Neuron (in vitro differentiated cells): ENCODE measurements at regions not wholly inside any gene's neighbourhood (a gene's known extent, or its start where the extent isn't known, plus 50 kb on each side); places are given as distances from the start of the nearest gene placed in this dataset.

ENCODE experiments used
- H2AFZ ChIP-seq: one replicate; pipeline ENCODE4 v1.6.1; 2013; ENCODE audit warnings: low read depth, mild to moderate bottlenecking, inconsistent platforms, low read length, moderate library complexity
- H3K27me3 ChIP-seq: one replicate; pipeline ENCODE4 v1.6.1; 2013; ENCODE audit warnings: low read length; ENCODE audit not compliant: insufficient read depth
- H3K36me3 ChIP-seq: one replicate; pipeline ENCODE4 v1.6.1; 2013; ENCODE audit warnings: low read length; ENCODE audit not compliant: insufficient read depth
- H3K4me1 ChIP-seq: one replicate; pipeline ENCODE4 v1.6.1; 2013; ENCODE audit warnings: low read length; ENCODE audit not compliant: insufficient read depth
- H3K4me3 ChIP-seq: 2 replicates; pipeline ENCODE4 v1.5.1; 2013; ENCODE audit warnings: mild to moderate bottlenecking, low read length, moderate library complexity
- H3K9me3 ChIP-seq: one replicate; pipeline ENCODE4 v1.6.1; 2013; ENCODE audit warnings: low read length

DNA sequence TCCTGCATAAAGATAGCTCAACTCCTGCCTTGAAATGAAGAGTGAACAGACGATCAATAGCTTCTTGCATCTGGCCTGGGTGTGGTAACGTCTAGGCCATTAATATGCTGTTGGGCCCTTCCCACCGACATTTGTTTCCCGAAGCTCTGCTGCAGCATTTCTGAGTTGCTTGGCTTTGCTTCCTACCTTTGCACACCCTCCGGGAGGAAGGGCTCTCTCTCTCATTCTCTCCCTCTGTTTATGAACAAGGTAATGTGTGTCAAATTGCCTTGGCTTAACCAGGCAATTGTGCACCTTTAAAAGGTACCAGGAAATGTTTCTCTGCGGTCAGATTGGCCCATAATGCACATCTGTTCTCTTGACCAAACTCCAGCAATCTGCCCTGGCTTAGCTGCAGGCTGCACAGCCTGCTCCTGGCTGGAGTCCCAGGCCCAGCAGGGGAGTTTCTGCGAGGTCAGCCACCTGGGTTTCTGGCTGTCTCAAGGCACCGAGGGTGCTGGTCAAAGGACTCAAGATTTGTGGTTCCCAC, 223.7 kb downstream of the SNX10 start:
- Histone ChIP-seq H3K27me3 (peaks cover 4% of the 10 kb centered on the region), H2AFZ (no peak overlapping the region), H3K9me3 (peaks cover 4% of the 10 kb centered on the region), H3K4me3 (no peak overlapping the region), H3K4me1 (no peaks in the 10 kb centered on the region), H3K36me3 (no peaks in the 10 kb centered on the region)

GRCh38 chr7:26520483-26520882, 228.8 kb downstream of the SNX10 start:
- no peaks in the 10 kb centered on the region for H3K4me1 ChIP-seq
- peaks cover 4% of the 10 kb centered on the region for H3K27me3 ChIP-seq
- no peak overlapping the region for H3K4me3 ChIP-seq
- H3K36me3 ChIP-seq: no peaks in the 10 kb centered on the region
- H3K9me3 ChIP-seq: peaks cover 4% of the 10 kb centered on the region
- H2AFZ ChIP-seq: no peak overlapping the region

DNA sequence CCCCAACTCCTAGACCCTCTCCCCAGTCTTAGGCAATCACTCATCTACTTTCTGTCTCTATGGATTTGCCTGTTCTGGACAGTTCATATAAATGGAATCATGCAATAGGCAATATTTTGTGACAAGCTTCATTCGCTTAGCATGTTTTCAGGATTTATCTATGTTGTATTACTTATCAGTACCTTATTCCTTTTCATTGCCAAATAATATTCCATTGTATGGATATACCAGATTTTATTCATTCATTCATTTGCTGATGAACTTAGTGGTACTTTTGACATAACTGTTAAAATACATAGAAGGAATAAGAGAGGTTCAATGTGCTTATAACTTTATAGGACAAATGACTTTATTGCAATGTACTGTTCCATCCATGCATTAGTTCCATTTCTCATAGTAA, 231.0 kb downstream of the SNX10 start:
- Histone ChIP-seq H3K4me1 (no peaks in the 10 kb centered on the region), H2AFZ (no peak overlapping the region), H3K9me3 (no peaks in the 10 kb centered on the region), H3K27me3 (peaks cover 4% of the 10 kb centered on the region), H3K36me3 (no peaks in the 10 kb centered on the region), H3K4me3 (no peak overlapping the region)

DNA sequence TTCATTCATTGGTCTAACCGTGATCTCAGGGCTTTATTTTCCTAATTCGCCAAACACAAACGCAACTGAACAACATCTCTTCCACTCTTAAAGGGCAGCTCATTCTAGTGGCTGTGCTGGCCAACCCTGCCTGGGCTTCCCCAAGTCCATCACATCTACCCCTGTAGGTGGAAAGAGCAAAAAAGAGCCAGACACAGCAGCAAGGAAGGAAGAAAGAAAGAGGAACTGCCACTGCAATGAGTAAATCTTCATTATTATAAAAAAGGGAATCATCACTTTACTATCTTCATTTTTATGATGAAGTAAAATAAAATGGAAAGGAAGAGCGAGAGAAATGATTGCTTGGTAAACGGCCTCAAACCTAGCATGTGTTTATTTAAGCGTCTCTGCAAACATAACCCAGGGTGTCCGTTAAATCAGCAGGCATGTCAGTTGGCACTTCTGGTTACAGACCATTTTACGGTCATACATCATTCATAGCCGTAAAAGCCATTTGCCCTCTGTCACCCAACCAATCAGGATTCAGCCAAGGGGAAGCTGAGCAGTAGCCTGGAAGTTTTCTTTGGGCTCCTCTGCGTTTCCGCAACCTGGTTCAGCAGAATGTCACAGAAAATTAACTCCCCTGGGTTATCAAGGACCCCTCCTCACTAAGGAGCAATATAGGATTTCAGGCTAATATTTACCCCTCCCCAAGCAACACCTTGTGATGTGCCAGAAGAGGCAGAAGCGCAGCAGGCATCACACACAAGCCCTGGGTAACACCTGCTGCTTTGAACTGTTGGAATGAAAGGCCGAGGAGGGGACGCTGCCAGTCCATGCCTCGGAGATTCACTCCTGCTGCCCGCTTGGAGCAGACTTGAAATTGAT, 234.0 kb downstream of the SNX10 start:
- Histone ChIP-seq H3K9me3 (no peaks in the 10 kb centered on the region), H2AFZ (no peak overlapping the region), H3K4me3 (no peak overlapping the region), H3K36me3 (no peaks in the 10 kb centered on the region), H3K4me1 (no peaks in the 10 kb centered on the region), H3K27me3 (no peaks in the 10 kb centered on the region)

DNA sequence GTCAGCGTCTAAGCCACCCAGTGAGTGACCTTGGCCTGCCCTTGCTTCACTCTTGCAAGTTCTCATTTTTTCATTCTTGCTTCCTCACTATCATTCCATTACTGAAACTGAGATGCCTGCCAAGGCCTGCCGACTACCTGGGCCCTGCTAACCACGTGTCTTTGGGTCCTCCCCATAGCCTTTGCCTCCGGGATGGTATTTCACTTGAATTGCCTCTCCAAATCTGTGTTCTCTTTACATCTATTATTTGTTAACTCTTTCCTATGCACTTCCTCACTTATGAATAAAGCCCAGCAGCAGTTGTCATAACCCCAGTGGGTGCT, 234.6 kb downstream of the SNX10 start:
- no peak overlapping the region for H2AFZ ChIP-seq
- no peaks in the 10 kb centered on the region for H3K36me3 ChIP-seq
- no peaks in the 10 kb centered on the region for H3K9me3 ChIP-seq
- no peaks in the 10 kb centered on the region for H3K4me1 ChIP-seq
- no peak overlapping the region for H3K4me3 ChIP-seq
- H3K27me3 ChIP-seq: no peaks in the 10 kb centered on the region

GRCh38 chr7:26531926-26532325, 240.3 kb downstream of the SNX10 start:
- Histone ChIP-seq H3K9me3 (no peaks in the 10 kb centered on the region), H2AFZ (no peak overlapping the region), H3K36me3 (no peaks in the 10 kb centered on the region), H3K4me3 (no peak overlapping the region), H3K27me3 (peaks cover 23% of the 10 kb centered on the region), H3K4me1 (no peaks in the 10 kb centered on the region)

- no peaks in the 10 kb centered on the region for H3K4me1 ChIP-seq
- H3K9me3 ChIP-seq: no peaks in the 10 kb centered on the region
- peaks cover 28% of the 10 kb centered on the region for H3K27me3 ChIP-seq
- no peak overlapping the region for H2AFZ ChIP-seq
- H3K4me3 ChIP-seq: no peak overlapping the region
- no peaks in the 10 kb centered on the region for H3K36me3 ChIP-seq
Measured at GRCh38 chr7:26532471-26532870, 240.8 kb downstream of the SNX10 start.

- Histone ChIP-seq H3K27me3 (peaks cover 35% of the 10 kb centered on the region), H2AFZ (no peak overlapping the region), H3K9me3 (no peaks in the 10 kb centered on the region), H3K4me1 (no peaks in the 10 kb centered on the region), H3K36me3 (no peaks in the 10 kb centered on the region), H3K4me3 (no peak overlapping the region)
Measured at GRCh38 chr7:26533217-26533616, 241.6 kb downstream of the SNX10 start.

DNA sequence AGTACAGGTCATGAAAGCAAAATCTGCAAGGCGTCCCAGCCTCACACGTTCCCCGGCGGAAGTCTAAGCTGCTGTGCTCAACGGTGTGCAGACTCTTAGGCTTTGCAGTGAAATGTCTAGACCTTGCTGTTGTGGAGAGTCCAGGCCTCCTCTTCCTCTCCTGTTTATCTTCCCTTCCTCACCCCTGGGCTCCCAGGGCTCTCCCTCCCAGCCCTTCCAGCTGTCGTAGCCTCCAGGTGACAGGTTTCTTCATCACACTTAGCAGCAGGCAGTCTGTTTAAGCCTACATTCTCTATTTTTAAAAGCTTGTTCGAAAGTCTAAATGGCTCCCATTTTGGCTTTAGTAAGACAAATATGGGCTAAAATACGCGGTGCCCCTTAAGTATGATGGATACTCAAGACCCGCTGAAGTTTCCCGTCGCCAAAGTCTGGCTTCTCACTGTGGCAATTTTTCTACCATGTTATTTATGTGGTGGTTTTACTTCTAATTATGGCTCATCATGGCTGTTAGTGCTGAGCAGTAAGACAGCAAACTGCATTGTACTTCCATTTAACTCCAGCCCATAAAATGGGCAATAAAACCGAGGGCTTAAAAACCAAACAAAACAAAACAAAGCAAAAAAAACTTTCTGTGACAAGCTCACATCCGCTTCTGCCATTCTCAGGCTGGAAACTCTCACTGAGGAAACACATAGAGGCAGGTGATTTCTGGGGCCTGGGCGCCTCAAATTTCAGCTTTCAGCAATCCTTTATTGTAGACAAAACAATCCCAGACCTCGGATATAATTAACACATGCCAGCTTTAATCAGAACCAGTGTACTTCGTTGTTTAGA, 243.2 kb downstream of the SNX10 start:
- Histone ChIP-seq H3K36me3 (no peaks in the 10 kb centered on the region), H3K4me3 (no peak overlapping the region), H3K9me3 (no peaks in the 10 kb centered on the region), H3K27me3 (peaks cover 42% of the 10 kb centered on the region), H2AFZ (no peak overlapping the region), H3K4me1 (no peaks in the 10 kb centered on the region)

DNA sequence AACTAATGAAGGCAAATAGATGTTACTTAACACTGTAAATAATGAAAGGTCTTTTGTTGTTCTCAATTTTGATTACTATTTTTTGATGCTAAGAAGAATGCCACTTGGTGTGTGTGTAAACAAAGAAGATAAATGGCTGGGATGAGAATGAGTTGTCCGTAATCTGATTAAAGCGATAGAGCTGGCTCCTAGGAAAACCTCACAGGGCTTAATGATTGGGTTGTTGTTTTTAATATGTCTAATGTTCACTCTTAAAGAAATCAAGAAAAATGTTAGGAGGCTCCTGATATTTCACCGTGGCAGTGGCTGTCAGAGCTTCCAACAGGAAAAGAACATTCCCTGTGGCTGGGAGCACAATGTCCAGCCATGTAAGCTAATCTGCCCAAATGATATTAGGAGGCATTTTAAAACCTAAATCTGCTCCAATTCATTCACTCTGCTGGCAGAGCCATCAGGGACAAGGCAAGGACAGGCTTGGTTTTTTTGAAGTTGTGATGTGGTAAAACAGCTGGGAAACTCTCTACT, 243.9 kb downstream of the SNX10 start:
- H3K27me3 ChIP-seq: peaks cover 44% of the 10 kb centered on the region
- no peaks in the 10 kb centered on the region for H3K36me3 ChIP-seq
- H2AFZ ChIP-seq: no peak overlapping the region
- H3K4me1 ChIP-seq: no peaks in the 10 kb centered on the region
- H3K4me3 ChIP-seq: no peak overlapping the region
- H3K9me3 ChIP-seq: no peaks in the 10 kb centered on the region

- no peak overlapping the region for H3K4me3 ChIP-seq
- peaks cover 50% of the 10 kb centered on the region for H3K27me3 ChIP-seq
- no peaks in the 10 kb centered on the region for H3K9me3 ChIP-seq
- no peaks in the 10 kb centered on the region for H3K36me3 ChIP-seq
- no peak overlapping the region for H2AFZ ChIP-seq
- H3K4me1 ChIP-seq: no peaks in the 10 kb centered on the region
Measured at GRCh38 chr7:26538216-26538615, 246.6 kb downstream of the SNX10 start.

DNA sequence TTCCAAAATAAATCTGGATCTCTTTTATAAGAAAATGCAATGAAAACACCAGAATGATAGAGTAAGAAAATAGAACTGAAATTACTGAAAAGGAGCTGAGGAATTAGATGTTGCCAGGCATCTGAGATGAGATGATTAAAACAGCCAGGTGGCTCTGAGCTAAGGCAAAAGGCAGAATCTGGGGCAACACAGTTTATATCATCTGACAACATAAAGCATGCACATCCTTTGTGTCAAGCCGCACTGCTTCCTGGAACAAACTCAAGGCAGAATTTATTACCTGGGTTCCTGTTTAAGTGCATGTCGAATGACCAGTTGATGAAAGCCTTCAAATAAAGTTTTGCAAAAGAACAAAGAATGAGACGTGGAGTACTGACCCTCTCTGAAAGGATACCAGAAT, 247.0 kb downstream of the SNX10 start:
- Histone ChIP-seq H3K27me3 (peaks cover 50% of the 10 kb centered on the region), H3K36me3 (no peaks in the 10 kb centered on the region)

DNA sequence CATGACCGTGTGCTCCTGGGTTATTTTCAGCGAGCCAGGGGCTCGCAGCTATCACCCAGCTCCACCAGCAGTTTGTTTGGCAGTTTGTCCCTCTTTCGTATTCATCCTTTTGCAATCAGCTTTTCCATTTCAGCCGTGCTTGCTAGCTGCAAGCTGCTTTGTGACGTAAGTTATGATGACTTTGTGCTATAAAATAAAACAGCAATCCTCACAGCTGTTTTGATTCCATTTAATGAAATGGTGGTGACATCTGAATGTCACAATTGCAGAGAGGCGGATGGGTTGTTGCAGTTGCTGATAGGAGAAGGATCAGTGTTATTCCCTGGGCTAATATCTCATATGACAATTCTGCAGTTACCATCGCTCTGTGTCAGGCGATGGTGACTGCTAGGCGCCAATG, 251.7 kb downstream of the SNX10 start:
- H3K4me1 ChIP-seq: no peaks in the 10 kb centered on the region
- H3K27me3 ChIP-seq: peaks cover 18% of the 10 kb centered on the region
- no peaks in the 10 kb centered on the region for H3K36me3 ChIP-seq
- no peak overlapping the region for H2AFZ ChIP-seq
- H3K4me3 ChIP-seq: no peak overlapping the region
- no peaks in the 10 kb centered on the region for H3K9me3 ChIP-seq

More for the DNA sequence above, 247.0 kb downstream of the SNX10 start:
- H3K9me3 ChIP-seq: no peaks in the 10 kb centered on the region
- no peak overlapping the region for H3K4me3 ChIP-seq
- H2AFZ ChIP-seq: no peak overlapping the region
- H3K4me1 ChIP-seq: no peaks in the 10 kb centered on the region
